Astrocyte (in vitro differentiated cells and primary cell): ENCODE measurements at regions not wholly inside any gene's neighbourhood (a gene's known extent, or its start where the extent isn't known, plus 50 kb on each side); places are given as distances from the start of the nearest gene placed in this dataset.

Experiments
- DNase-seq: peaks from one replicate; pipeline ENCODE4 v3.0.0-alpha.2; 2010; ENCODE audit warnings: low read depth
- FAIRE-seq: peaks from 2 replicates; lab custom pipeline; 2011; peaks lifted over from hg19 to GRCh38; lab: Jason Lieb, UNC
- H2AFZ ChIP-seq: 2 replicates; pipeline ENCODE4 v1.6.0; 2012; ENCODE audit warnings: low read depth, low read length, inconsistent platforms
- H3K27ac ChIP-seq: 2 replicates; pipeline ENCODE4 v1.5.1; 2011; ENCODE audit warnings: low read depth, low read length, inconsistent platforms
- H3K27me3 ChIP-seq: 2 replicates; pipeline ENCODE4 v1.6.0; 2011; ENCODE audit warnings: low read length, inconsistent platforms; ENCODE audit not compliant: insufficient read depth
- H3K36me3 ChIP-seq: 2 replicates; pipeline ENCODE4 v1.5.1; 2011; ENCODE audit warnings: low read length, inconsistent platforms; ENCODE audit not compliant: insufficient read depth
- H3K4me1 ChIP-seq: 2 replicates; pipeline ENCODE4 v1.5.1; 2011; ENCODE audit warnings: low read length, inconsistent platforms; ENCODE audit not compliant: insufficient read depth
- H3K4me2 ChIP-seq: 2 replicates; pipeline ENCODE4 v1.6.0; 2012; ENCODE audit warnings: low read length, inconsistent platforms
- H3K4me3 ChIP-seq: 2 replicates; pipeline ENCODE4 v1.5.1; 2011; ENCODE audit warnings: low read depth, mild to moderate bottlenecking, low read length, inconsistent platforms; ENCODE audit not compliant: insufficient read depth
- H3K79me2 ChIP-seq: 2 replicates; pipeline ENCODE4 v1.6.0; 2012; ENCODE audit warnings: mild to moderate bottlenecking, low read length, inconsistent platforms; ENCODE audit not compliant: insufficient read depth
- H3K9ac ChIP-seq: 2 replicates; pipeline ENCODE4 v1.6.0; 2012; ENCODE audit warnings: mild to moderate bottlenecking, low read length, inconsistent platforms
- H3K9me3 ChIP-seq: 2 replicates; pipeline ENCODE4 v1.5.1; 2012; ENCODE audit warnings: low read depth, mild to moderate bottlenecking, low read length, inconsistent platforms; ENCODE audit not compliant: insufficient read depth
- H4K20me1 ChIP-seq: 2 replicates; pipeline ENCODE4 v1.6.0; 2012; ENCODE audit warnings: low read length, inconsistent platforms; ENCODE audit not compliant: insufficient read depth
- H3K27ac Mint-ChIP-seq: one replicate; pipeline ENCODE4 v1.8.0; 2021; ENCODE audit warnings: mild to moderate bottlenecking, mixed read lengths; ENCODE audit not compliant: unreplicated experiment
- H3K27me3 Mint-ChIP-seq: one replicate; pipeline ENCODE4 v1.8.0; 2021; ENCODE audit warnings: low read depth, mixed read lengths; ENCODE audit not compliant: unreplicated experiment
- H3K36me3 Mint-ChIP-seq: one replicate; pipeline ENCODE4 v1.8.0; 2021; ENCODE audit warnings: low read depth, mixed read lengths; ENCODE audit not compliant: unreplicated experiment
- H3K4me1 Mint-ChIP-seq: one replicate; pipeline ENCODE4 v1.8.0; 2021; ENCODE audit warnings: low read depth, mixed read lengths; ENCODE audit not compliant: unreplicated experiment
- H3K4me3 Mint-ChIP-seq: one replicate; pipeline ENCODE4 v1.8.0; 2021; ENCODE audit warnings: mild to moderate bottlenecking, moderate library complexity, mixed read lengths; ENCODE audit not compliant: unreplicated experiment
- H3K9me3 Mint-ChIP-seq: one replicate; pipeline ENCODE4 v1.8.0; 2021; ENCODE audit warnings: mild to moderate bottlenecking, mixed read lengths; ENCODE audit not compliant: unreplicated experiment
- CTCF ChIP-seq: IDR thresholded peaks from 2 replicates; pipeline ENCODE4 v1.5.1; 2011; ENCODE audit warnings: low read depth, mild to moderate bottlenecking, inconsistent platforms, low read length, moderate library complexity; ENCODE audit not compliant: insufficient read depth
- EZH2 ChIP-seq: IDR thresholded peaks from 2 replicates; pipeline ENCODE4 v1.6.1; 2012; ENCODE audit warnings: mild to moderate bottlenecking, low read length, inconsistent platforms; ENCODE audit not compliant: insufficient read depth

GRCh38 chr12:108076556-108076955, 52.5 kb upstream of the WSCD2 start:
- H2AFZ ChIP-seq, result no peak overlapping the region
- DNase-seq (no peak), FAIRE-seq (no peak)
- no peaks in the 10 kb centered on the region for H4K20me1 ChIP-seq
- no peak overlapping the region for H3K9ac ChIP-seq
- no peak overlapping the region for H3K4me3 ChIP-seq
- H3K27me3 Mint-ChIP-seq, result peaks cover 34% of the 10 kb centered on the region
- no peak overlapping the region for H3K4me3 Mint-ChIP-seq
- H3K27ac ChIP-seq, result no peak overlapping the region
- peaks cover 2% of the 10 kb centered on the region for H3K9me3 ChIP-seq
- no peaks in the 10 kb centered on the region for H3K79me2 ChIP-seq
- no peaks in the 10 kb centered on the region for H3K9me3 Mint-ChIP-seq
- no peaks in the 10 kb centered on the region for H3K36me3 Mint-ChIP-seq
- H3K4me2 ChIP-seq, result no peak overlapping the region
- no peaks in the 10 kb centered on the region for H3K4me1 Mint-ChIP-seq
- H3K4me1 ChIP-seq, result no peaks in the 10 kb centered on the region
- no peaks in the 10 kb centered on the region for H3K36me3 ChIP-seq
- no peak overlapping the region for H3K27ac Mint-ChIP-seq
- no peaks in the 10 kb centered on the region for H3K27me3 ChIP-seq
- TF ChIP-seq CTCF (no peak), EZH2 (no peak)

GRCh38 chr12:108078428-108078827, 50.7 kb upstream of the WSCD2 start:
- H3K4me1 ChIP-seq, result no peaks in the 10 kb centered on the region
- no peak for FAIRE-seq
- H3K9me3 Mint-ChIP-seq, result no peaks in the 10 kb centered on the region

More at GRCh38 chr12:108078428-108078827, 50.7 kb upstream of the WSCD2 start:
- Mint-ChIP-seq H3K4me1 (no peaks in the 10 kb centered on the region), H3K27me3 (peaks cover 20% of the 10 kb centered on the region), H3K4me3 (no peak overlapping the region), H3K36me3 (no peaks in the 10 kb centered on the region), H3K27ac (no peak overlapping the region)
- Histone ChIP-seq H3K79me2 (no peaks in the 10 kb centered on the region), H2AFZ (no peak overlapping the region), H3K4me2 (no peak overlapping the region), H3K9ac (no peak overlapping the region), H3K27ac (no peak overlapping the region), H4K20me1 (no peaks in the 10 kb centered on the region), H3K4me3 (no peak overlapping the region), H3K27me3 (no peaks in the 10 kb centered on the region), H3K36me3 (no peaks in the 10 kb centered on the region), H3K9me3 (peaks cover 2% of the 10 kb centered on the region)
- no peak for DNase-seq
- TF ChIP-seq EZH2 (no peak), CTCF (no peak)
